ENCODE measurements at regions not wholly inside any gene's neighbourhood (a gene's known extent, or its start where the extent isn't known, plus 50 kb on each side); places are given as distances from the start of the nearest gene placed in this dataset.
"Not testable (repeated sequence)": the region's sequence is repeated elsewhere in the genome, so short reads cannot be mapped to it uniquely, and the experiment has no call there.

DNA sequence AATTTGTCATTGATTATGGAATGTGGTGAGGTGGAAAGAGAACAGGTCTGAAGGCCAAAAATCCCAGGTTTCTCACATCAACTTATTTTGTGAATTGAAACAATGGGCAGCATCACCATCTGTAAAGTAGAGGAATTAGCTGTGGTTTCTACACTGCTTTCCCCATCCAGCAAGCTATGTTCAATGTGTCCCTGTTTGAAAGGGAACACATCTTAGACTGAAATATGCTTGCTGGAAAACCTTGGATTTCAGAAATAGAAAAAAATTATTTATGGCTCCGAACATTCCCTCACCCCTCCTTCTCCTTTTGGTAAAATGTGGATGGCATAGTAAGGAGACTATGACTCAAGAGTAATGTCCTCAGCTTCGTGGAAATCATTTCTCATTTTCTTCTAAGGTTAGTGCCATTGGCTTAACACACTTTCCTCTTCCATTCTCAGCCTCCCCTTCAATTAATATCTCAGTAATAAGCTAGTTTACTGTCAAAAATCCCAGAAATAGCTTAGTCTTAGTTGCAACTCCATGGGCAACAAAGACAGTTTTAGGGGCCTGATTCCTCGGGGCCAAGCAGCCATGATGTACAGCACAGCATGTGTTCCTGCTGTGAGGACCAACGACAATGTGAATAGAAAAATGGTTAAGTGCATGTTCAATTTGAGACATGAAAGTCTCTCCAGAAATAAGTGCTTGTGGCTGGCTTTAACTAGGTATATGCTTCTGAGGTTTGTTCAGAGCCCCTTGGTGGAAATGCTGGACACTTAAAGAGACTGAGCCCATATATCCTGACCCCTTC is 205.8 kb upstream of the SLC38A2 start:
- Mint-ChIP-seq H3K27ac (no peak overlapping the region), H3K9me3 (peaks cover under 1 to 28% (median 11%) of the 10 kb centered on the region in 9 donors), H3K4me3 (no peak overlapping the region), H3K27me3 (no peaks in the 10 kb centered on the region), H3K4me1 (peaks cover 3 to 14% (median 7%) of the 10 kb centered on the region in 4 donors), H3K36me3 (peaks cover 0 to 23% (median 19%) of the 10 kb centered on the region in 3 donors)
- DNase-seq (no peak), ATAC-seq (no peak)
- POLR2A ChIA-PET = interaction anchor here (1.7 kb wide), 1 partner anchor 15 kb away, joined by 4 read pairs; no protein-coding TSS in a partner anchor

DNA sequence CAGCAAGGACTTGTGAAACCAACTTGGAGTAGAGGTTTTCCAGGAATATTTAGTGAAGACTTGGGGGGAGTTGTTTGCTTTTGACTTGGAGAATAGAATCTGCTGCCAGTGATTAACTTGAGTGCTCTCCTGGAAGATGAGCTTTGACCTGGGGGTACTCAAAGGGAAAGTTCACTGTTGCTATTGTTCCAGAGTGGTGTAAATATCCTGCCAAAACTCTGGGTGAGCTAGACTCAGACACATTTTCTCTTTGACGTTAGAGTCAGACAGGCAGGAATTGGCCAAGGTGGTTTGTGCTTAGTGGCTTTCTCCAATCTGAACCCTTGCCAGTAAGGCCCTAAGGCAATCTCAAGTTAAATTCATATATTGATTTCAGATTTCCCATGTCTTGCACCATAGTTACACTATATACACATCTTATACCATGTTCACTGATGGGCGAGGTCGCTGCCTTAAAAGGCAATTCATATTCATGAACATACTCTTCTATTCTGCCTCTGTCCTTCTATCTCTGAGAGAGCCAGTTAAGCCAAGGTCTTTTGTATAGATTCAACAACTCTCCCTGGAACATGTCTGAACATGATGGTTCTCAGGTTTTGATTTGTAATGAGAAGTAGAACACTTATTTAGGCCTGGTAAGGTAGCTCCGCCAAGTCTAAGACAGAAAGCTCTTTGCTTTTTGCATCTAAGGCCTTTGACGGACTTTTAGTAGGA is 204.6 kb upstream of the SLC38A2 start:
- peaks cover 0 to 3% (median 1%) of the 10 kb centered on the region in 4 donors for H3K4me1 Mint-ChIP-seq
- H3K4me3 Mint-ChIP-seq = no peak overlapping the region

GRCh38 chr12:46574847-46575246 is 202.3 kb upstream of the SLC38A2 start:
- no peak for DNase-seq

More for the DNA sequence above, 204.6 kb upstream of the SLC38A2 start:
- DNase-seq (no peak), ATAC-seq (no peak)
- POLR2A ChIA-PET = interaction anchor here (0.7 kb wide), 1 partner anchor 1010 kb away, joined by 3 read pairs; no protein-coding TSS in a partner anchor
- peaks cover 0 to 17% (median 4%) of the 10 kb centered on the region in 9 donors for H3K9me3 Mint-ChIP-seq
- H3K27ac Mint-ChIP-seq = no peak overlapping the region
- H3K27me3 Mint-ChIP-seq = no peaks in the 10 kb centered on the region
- peaks cover 0 to 15% (median 14%) of the 10 kb centered on the region in 3 donors for H3K36me3 Mint-ChIP-seq

DNA sequence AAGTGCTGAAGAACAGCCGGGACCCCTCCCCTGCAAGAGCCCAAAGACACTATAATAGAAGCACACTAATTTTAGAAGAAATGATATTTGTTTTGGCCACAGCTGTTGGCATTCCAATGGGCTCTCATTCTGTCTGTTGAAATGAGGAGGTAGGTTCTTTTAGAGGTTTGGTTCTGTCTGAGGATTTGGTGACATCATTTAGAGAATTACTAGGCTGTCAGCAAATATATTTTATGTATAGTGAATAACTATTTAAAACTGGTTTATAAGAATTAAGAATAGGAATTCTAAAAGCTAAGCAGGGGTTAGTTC is 200.7 kb upstream of the SLC38A2 start:
- H3K4me1 Mint-ChIP-seq = peaks cover 0 to 5% (median 1%) of the 10 kb centered on the region in 4 donors
- ATAC-seq (no peak), DNase-seq (no peak)
- peaks cover 0 to 19% (median 11%) of the 10 kb centered on the region in 9 donors for H3K9me3 Mint-ChIP-seq
- H3K27me3 Mint-ChIP-seq = no peaks in the 10 kb centered on the region
- no peak overlapping the region for H3K4me3 Mint-ChIP-seq
- POLR2A ChIA-PET = no interaction called here
- H3K36me3 Mint-ChIP-seq = peaks cover under 1 to 11% (median 3%) of the 10 kb centered on the region in 3 donors
- no peak overlapping the region for H3K27ac Mint-ChIP-seq

More at GRCh38 chr12:46574847-46575246, 202.3 kb upstream of the SLC38A2 start:
- H3K9me3 Mint-ChIP-seq = peaks cover 0 to 10% (median 0%) of the 10 kb centered on the region in 9 donors
- POLR2A ChIA-PET = no interaction called here
- no peak for ATAC-seq
- H3K4me1 Mint-ChIP-seq = peaks cover 0 to 3% (median 1%) of the 10 kb centered on the region in 4 donors
- no peak overlapping the region for H3K27ac Mint-ChIP-seq
- peaks cover 0 to 5% (median 4%) of the 10 kb centered on the region in 3 donors for H3K36me3 Mint-ChIP-seq
- no peak overlapping the region for H3K4me3 Mint-ChIP-seq
- H3K27me3 Mint-ChIP-seq = no peaks in the 10 kb centered on the region

DNA sequence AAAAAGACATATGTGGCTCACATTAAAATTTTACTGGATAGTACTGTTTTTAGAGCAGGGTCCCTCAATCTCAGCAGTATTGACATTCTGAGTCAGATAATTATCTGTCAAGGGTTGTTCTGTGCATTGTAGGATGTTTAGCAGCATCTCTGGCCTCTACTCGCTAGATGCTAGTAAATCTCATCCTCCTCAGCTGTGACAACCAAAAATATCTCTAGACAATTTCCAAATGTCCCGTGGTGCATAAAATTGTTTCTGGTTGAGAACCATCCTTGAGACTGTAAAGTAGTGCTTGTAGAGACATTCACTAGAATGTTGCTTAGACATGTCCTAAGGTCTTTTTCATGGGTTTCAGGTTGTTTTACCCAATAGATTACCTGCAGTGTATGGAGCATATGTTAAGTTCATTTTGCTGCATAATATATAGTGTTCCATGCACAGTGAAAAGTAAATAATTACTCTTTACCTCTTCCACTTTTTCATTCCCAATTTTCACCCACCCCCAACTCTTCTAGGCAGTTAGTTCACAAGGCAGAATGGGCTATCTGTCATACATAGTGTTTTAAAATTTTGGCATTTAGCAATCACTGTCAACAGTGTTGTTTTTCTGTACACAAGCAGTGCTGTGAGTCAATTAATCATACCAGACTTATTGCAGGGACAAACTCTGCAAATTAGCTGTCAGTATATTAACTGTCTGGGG is 200.2 kb upstream of the SLC38A2 start:
- POLR2A ChIA-PET = no interaction called here
- H3K36me3 Mint-ChIP-seq = peaks cover 3 to 14% (median 6%) of the 10 kb centered on the region in 3 donors
- peaks cover 0 to 24% (median 14%) of the 10 kb centered on the region in 9 donors for H3K9me3 Mint-ChIP-seq
- ATAC-seq (no peak), DNase-seq (no peak)
- H3K27ac Mint-ChIP-seq = no peak overlapping the region
- H3K4me1 Mint-ChIP-seq = peaks cover 0 to 5% (median 1%) of the 10 kb centered on the region in 4 donors
- H3K4me3 Mint-ChIP-seq = no peak overlapping the region
- no peaks in the 10 kb centered on the region for H3K27me3 Mint-ChIP-seq

DNA sequence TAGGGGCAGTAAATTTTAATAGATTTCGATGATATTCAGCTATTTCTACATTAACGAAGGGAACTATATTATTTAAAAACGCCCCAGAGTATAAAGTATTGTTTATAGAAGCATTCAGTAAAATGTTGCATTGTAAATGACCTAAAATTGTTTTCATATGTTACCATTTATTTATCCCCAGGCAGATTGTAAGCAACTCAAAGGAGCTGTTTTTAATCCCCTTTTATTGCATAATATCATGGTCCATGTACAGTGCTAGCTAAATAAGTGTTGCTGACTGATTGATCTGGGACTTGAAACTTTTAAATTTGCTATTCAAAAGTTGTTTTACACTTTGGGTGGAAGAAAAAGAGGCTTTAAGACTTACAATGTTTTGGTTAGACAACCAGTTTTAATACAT is 199.0 kb upstream of the SLC38A2 start:
- Mint-ChIP-seq H3K36me3 (peaks cover 7 to 24% (median 15%) of the 10 kb centered on the region in 3 donors), H3K27me3 (no peaks in the 10 kb centered on the region), H3K4me1 (peaks cover 0 to 5% (median 1%) of the 10 kb centered on the region in 4 donors), H3K9me3 (peaks cover 6 to 35% (median 26%) of the 10 kb centered on the region in 9 donors), H3K27ac (no peak overlapping the region), H3K4me3 (no peak overlapping the region)
- DNase-seq (no peak), ATAC-seq (no peak)
- POLR2A ChIA-PET = no interaction called here

GRCh38 chr12:46569826-46570439 is 197.4 kb upstream of the SLC38A2 start:
- Mint-ChIP-seq H3K27me3 (no peaks in the 10 kb centered on the region), H3K9me3 (peaks cover 13 to 52% (median 41%) of the 10 kb centered on the region in 9 donors), H3K36me3 (peaks cover 7 to 35% (median 28%) of the 10 kb centered on the region in 3 donors), H3K27ac (no peak overlapping the region), H3K4me1 (peaks cover 0 to 5% (median 1%) of the 10 kb centered on the region in 4 donors), H3K4me3 (no peak overlapping the region)
- DNase-seq (no peak), ATAC-seq (no peak)
- POLR2A ChIA-PET = no interaction called here

GRCh38 chr12:46567667-46568066 is 195.1 kb upstream of the SLC38A2 start:
- POLR2A ChIA-PET = interaction anchor here (0.9 to 2.0 kb wide), 3 partner anchors 24 to 197 kb away, joined by 3 to 4 read pairs (median 3); no protein-coding TSS in a partner anchor
- H3K36me3 Mint-ChIP-seq = peaks cover 7 to 37% (median 29%) of the 10 kb centered on the region in 3 donors
- no peak for ATAC-seq
- no peaks in the 10 kb centered on the region for H3K27me3 Mint-ChIP-seq
- H3K4me3 Mint-ChIP-seq = no peak overlapping the region
- peaks cover 15 to 64% (median 45%) of the 10 kb centered on the region in 9 donors for H3K9me3 Mint-ChIP-seq
- H3K4me1 Mint-ChIP-seq = peaks cover 0 to 4% (median 3%) of the 10 kb centered on the region in 4 donors
- H3K27ac Mint-ChIP-seq = no peak overlapping the region
- no peak for DNase-seq

DNA sequence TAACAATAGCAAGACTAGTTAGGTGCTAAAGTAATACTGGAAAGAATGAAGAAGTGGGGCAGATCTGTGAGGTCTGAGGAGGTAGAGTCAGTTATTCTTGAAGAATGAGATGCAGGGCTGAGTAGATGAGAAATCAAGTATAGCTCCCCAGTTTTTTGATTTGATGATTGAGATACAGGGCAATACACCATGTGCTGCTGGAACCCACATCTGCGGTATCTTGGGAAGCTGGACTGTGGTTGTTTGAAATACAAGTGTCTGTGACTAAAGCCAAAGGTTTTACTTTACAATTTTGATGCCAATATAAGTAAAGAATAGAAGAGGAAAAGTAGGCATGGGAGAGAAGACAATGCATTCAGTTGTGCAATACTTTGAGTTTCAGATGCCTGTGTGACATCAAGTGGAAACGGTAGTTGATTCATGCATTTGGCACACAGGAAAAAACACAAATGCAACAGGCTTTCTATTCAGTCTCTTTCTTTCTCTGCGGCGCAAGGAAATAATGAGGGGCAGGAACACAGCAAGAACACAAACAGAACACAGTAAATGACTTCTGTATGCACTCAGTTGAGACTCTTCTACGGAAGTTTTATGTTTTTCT is 190.2 kb upstream of the SLC38A2 start:
- Mint-ChIP-seq H3K4me3 (no peak overlapping the region), H3K9me3 (peaks cover 15 to 40% (median 30%) of the 10 kb centered on the region in 9 donors), H3K36me3 (peaks cover 3 to 26% (median 23%) of the 10 kb centered on the region in 3 donors), H3K27me3 (no peaks in the 10 kb centered on the region), H3K4me1 (peaks cover 0 to 7% (median 4%) of the 10 kb centered on the region in 4 donors), H3K27ac (no peak overlapping the region)
- DNase-seq = no peak
- no peak for ATAC-seq
- POLR2A ChIA-PET = no interaction called here

DNA sequence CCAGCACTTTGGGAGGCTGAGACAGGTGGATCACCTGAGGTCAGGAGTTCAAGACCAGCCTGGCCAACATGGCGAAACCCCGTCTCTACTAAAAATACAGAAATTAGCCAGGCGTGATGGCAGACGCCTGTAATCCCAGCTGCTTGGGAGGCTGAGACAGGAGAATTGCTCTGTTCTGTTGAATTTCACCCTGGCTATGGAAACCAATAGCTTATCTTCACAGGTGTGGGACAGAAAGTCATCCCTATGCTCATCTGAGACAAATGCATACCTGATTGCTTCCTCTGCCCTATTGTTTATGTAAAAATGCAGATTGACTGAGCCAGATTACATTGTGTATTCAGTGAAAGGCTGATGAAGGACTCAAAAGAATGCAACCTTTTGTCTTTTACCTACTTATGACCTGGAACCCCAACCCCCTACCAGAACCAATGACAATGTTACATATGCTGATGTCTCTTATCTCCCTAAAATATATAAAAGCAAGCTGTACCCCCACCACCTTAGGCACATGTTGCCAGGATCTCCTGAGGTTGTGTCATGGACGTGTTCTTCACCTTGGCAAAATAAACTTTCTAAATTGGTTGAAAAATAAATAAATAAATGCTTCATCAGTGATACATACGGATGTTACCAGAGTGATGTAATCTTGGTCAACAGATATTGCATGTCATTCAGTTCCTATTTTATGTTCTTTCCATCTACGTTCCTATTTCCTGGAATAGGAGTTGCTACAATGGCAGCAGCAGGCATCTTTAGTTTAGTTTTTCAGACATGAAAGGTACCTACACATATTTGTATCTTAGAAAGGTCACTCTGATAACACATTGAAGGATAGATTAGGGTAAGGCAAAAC is 189.4 kb upstream of the SLC38A2 start:
- H3K27me3 Mint-ChIP-seq, H3K27ac Mint-ChIP-seq, POLR2A ChIA-PET, H3K4me3 Mint-ChIP-seq, H3K4me1 Mint-ChIP-seq, ATAC-seq, DNase-seq: not testable (repeated sequence)
- Mint-ChIP-seq H3K36me3 (peaks cover 0 to 21% (median 18%) of the 10 kb centered on the region in 3 donors), H3K9me3 (peaks cover 9 to 32% (median 24%) of the 10 kb centered on the region in 9 donors)

- H3K27ac Mint-ChIP-seq = no peak overlapping the region
- peaks cover 2 to 21% (median 14%) of the 10 kb centered on the region in 9 donors for H3K9me3 Mint-ChIP-seq
- POLR2A ChIA-PET = no interaction called here
- peaks cover 0 to 13% (median 8%) of the 10 kb centered on the region in 3 donors for H3K36me3 Mint-ChIP-seq
- DNase-seq = no peak
- H3K4me3 Mint-ChIP-seq = no peak overlapping the region
- ATAC-seq = no peak
- H3K27me3 Mint-ChIP-seq = no peaks in the 10 kb centered on the region
- H3K4me1 Mint-ChIP-seq = peaks cover 0 to 7% (median 4%) of the 10 kb centered on the region in 4 donors
Observed at GRCh38 chr12:46560874-46561273, 188.3 kb upstream of the SLC38A2 start.

Data from naive thymus-derived CD8-positive, alpha-beta T cell (primary cell).